Heart left ventricle (tissue), 16 donors: ENCODE measurements at regions not wholly inside any gene's neighbourhood (a gene's known extent, or its start where the extent isn't known, plus 50 kb on each side); places are given as distances from the start of the nearest gene placed in this dataset.

ENCODE experiments used
- ATAC-seq, 4 donors: fragments of 200-7000 bp; cut with Tn5 transposase; one replicate each; pipeline ENCODE4 v1.9.1; 2020 to 2022; ENCODE audit warnings: moderate library complexity in 4 of 4, mild to moderate bottlenecking in 3 of 4, moderate number of reproducible peaks in 1 of 4
- DNase-seq, 5 donors: peaks; one replicate each; pipeline ENCODE4 v3.0.0-alpha.2; 2020
- H3K27ac ChIP-seq, 12 donors: fragments of 200-600 bp; sonication (generic) in 4 of 12; one replicate each; pipeline versions ENCODE4 v1.5.0 to v1.8.0; 2016 to 2022; ENCODE audit warnings: mild to moderate bottlenecking in 2 of 12
- H3K27me3 ChIP-seq, 9 donors: fragments of 200-600 bp; sonication (generic) in 2 of 9; one replicate each; pipeline versions ENCODE4 v1.5.1 to v1.8.0; 2016 to 2022; ENCODE audit warnings: mild to moderate bottlenecking in 3 of 9
- H3K36me3 ChIP-seq, 9 donors: fragments of 200-600 bp; sonication (generic) in 2 of 9; one replicate each; pipeline versions ENCODE4 v1.5.0 to v1.8.0; 2018 to 2022; ENCODE audit warnings: mild to moderate bottlenecking in 2 of 9
- H3K4me1 ChIP-seq, 12 donors: fragments of 200-600 bp; sonication (generic) in 4 of 12; one replicate each; pipeline versions ENCODE4 v1.5.0 to v1.8.0; 2016 to 2022; ENCODE audit warnings: mild to moderate bottlenecking in 3 of 12
- H3K4me3 ChIP-seq, 12 donors: fragments of 200-600 bp; sonication (generic) in 4 of 12; one replicate each; pipeline versions ENCODE4 v1.5.0 to v1.8.0; 2017 to 2022; ENCODE audit warnings: mild to moderate bottlenecking in 9 of 12, moderate library complexity in 4 of 12
- H3K9me3 ChIP-seq, 12 donors: fragments of 200-600 bp; sonication (generic) in 4 of 12; one replicate each; pipeline versions ENCODE4 v1.5.0 to v1.8.0; 2016 to 2022; ENCODE audit warnings: mild to moderate bottlenecking in 1 of 12
- CTCF ChIP-seq, 12 donors: fragments of 200-600 bp; sonication (generic) in 4 of 12; IDR thresholded peaks; one replicate each; pipeline versions ENCODE4 v1.5.0 to v1.8.0; 2018 to 2022; ENCODE audit warnings: antibody characterized with exemption in 12 of 12, mild to moderate bottlenecking in 5 of 12
- POLR2A ChIP-seq, 2 donors: fragments of 450-650 bp; IDR thresholded peaks; one replicate each; pipeline ENCODE4 v1.6.1; 2017; ENCODE audit warnings: antibody characterized with exemption in 2 of 2, mild to moderate bottlenecking in 2 of 2, moderate library complexity in 2 of 2
- WGBS, 4 donors: extraction: QIAGEN DNeasy Blood & Tissue Kit in 2 of 4; methylation state at CpG; one replicate each; pipeline versions ENCODE4 v1.1.5 to v1.1.7; 2013 to 2018; 5-methylcytosine and 5-hydroxymethylcytosine counted together
- intact Hi-C, 10 donors: fragments of 100-400 bp; cut with DNase I; formaldehyde crosslinking; loops; one replicate each; pipeline versions ENCODE4 v1.11.1 to v1.14.2; 2022
- donor health status: ischemic (EF 13 %, LVEDD 7.1; RV severe dilation, severe dysfunction).
- donor health status: healthy with polysubstance abuse.
- donor health status: DM: no; HTN: yes; CAD: no.
- donor health status: DM: no; HTN: no; CAD: no.
- donor health status: ischemic (EF 25% LVEDD 6.9; RV normal size, moderate dysfunction).
- donor health status: ischemic (EF 25% LVEDD 5.7; RV mildly dilated, moderate dysfunction).
- donor health status: healthy.
- donor health status: DM: yes; HTN: yes; CAD: no.
- donor health status: ischemic (EF 35%, LVEDD 5.7; RV mildly dilated, moderate dysfunction).
- donor health status: nonischemic (EF 11% LVEDD 7.7; RV severe dilation, severe dysfunction).
- donor health status: DM: yes; HTN: yes; CAD: no.
- donor health status: PGD.
- donor health status: ischemic (EF 29% LVEDD 5.4; RV normal size, mild dysfunction).
- donor health status: nonischemic (EF 23%, LVEDD 6.1; RV moderate dilation, normal function).

- no peaks in the 10 kb centered on the region for H3K36me3 ChIP-seq
- ATAC-seq (no peak), DNase-seq (no peak)
- H3K27ac ChIP-seq = no peak overlapping the region
- no peaks in the 10 kb centered on the region for H3K27me3 ChIP-seq
- no peaks in the 10 kb centered on the region for H3K9me3 ChIP-seq
- intact Hi-C loops = no loop called here
- WGBS, 4 donors = 82 to 90% (median 85%) methylated on average over 1 of the region's 1 CpG
- no peak for TF ChIP-seq POLR2A (IDR thresholded peaks at IDR 0.05)
- no peak for TF ChIP-seq CTCF (IDR thresholded peaks at IDR 0.05)
- no peak overlapping the region for H3K4me3 ChIP-seq
- H3K4me1 ChIP-seq = no peaks in the 10 kb centered on the region
Measured at GRCh38 chr3:18076301-18076700, 333.9 kb upstream of the TBC1D5 start.

GRCh38 chr3:18075799-18076198 is 333.4 kb upstream of the TBC1D5 start:
- H3K27me3 ChIP-seq = no peaks in the 10 kb centered on the region
- H3K4me3 ChIP-seq = no peak overlapping the region
- H3K9me3 ChIP-seq = no peaks in the 10 kb centered on the region
- intact Hi-C loops = no loop called here
- ATAC-seq (no peak), DNase-seq (no peak)
- 94 to 100% (median 99%) methylated on average over 1 of the region's 1 CpG for WGBS, 4 donors
- no peaks in the 10 kb centered on the region for H3K36me3 ChIP-seq
- no peak for TF ChIP-seq CTCF (IDR thresholded peaks at IDR 0.05)
- TF ChIP-seq POLR2A (IDR thresholded peaks at IDR 0.05) = no peak
- no peaks in the 10 kb centered on the region for H3K4me1 ChIP-seq
- no peak overlapping the region for H3K27ac ChIP-seq

- DNase-seq (no peak), ATAC-seq (no peak)
- TF ChIP-seq CTCF (IDR thresholded peaks at IDR 0.05) (no peak), POLR2A (IDR thresholded peaks at IDR 0.05) (no peak)
- Histone ChIP-seq H3K9me3 (no peaks in the 10 kb centered on the region), H3K4me1 (peaks cover 0 to 6% (median 0%) of the 10 kb centered on the region in 12 donors), H3K27me3 (no peaks in the 10 kb centered on the region), H3K27ac (no peak overlapping the region), H3K4me3 (no peak overlapping the region), H3K36me3 (no peaks in the 10 kb centered on the region)
- intact Hi-C loops = no loop called here
Measured at GRCh38 chr3:18071833-18072232, 329.4 kb upstream of the TBC1D5 start.

DNA sequence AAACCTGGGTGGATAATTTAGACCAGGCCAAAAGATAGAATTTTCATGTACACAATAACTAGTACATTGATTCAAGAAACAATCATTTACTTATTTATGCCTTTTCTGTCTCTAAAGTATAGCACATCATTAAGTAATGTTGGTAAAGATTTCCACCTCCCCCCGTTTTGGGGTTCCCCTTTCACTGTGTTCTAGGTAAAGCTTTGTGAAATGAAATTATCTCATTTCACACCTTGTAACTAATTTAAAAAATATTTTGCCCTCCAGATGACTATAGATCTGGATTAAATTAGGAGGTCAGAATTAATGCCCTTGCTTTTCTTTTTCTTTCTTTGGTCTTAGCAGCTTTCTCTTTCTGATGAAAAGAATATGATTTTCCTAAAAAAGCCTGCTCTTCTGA is 328.5 kb upstream of the TBC1D5 start:
- intact Hi-C loops = no loop called here
- Histone ChIP-seq H3K27me3 (no peaks in the 10 kb centered on the region), H3K4me1 (peaks cover 0 to 6% (median 0%) of the 10 kb centered on the region in 12 donors), H3K27ac (no peak overlapping the region), H3K36me3 (no peaks in the 10 kb centered on the region), H3K9me3 (no peaks in the 10 kb centered on the region), H3K4me3 (no peak overlapping the region)
- TF ChIP-seq POLR2A (IDR thresholded peaks at IDR 0.05) = no peak
- no peak for TF ChIP-seq CTCF (IDR thresholded peaks at IDR 0.05)
- DNase-seq (no peak), ATAC-seq (no peak)
- 72 to 84% (median 81%) methylated on average over 1 of the region's 1 CpG for WGBS, 4 donors
